ENCODE measurements at regions not wholly inside any gene's neighbourhood (a gene's known extent, or its start where the extent isn't known, plus 50 kb on each side); places are given as distances from the start of the nearest gene placed in this dataset.

GRCh38 chr11:113581713-113582112 is 106.5 kb upstream of the DRD2 start:
- no peak for DNase-seq (ENCODE audit: low read depth)

- DNase-seq (ENCODE audit: low read depth), result no peak
Measured at GRCh38 chr11:113579292-113579940, 104.2 kb upstream of the DRD2 start.

GRCh38 chr11:113578715-113579250 is 103.6 kb upstream of the DRD2 start:
- DNase-seq (ENCODE audit: low read depth), result no peak

GRCh38 chr11:113578033-113578380 is 102.8 kb upstream of the DRD2 start:
- DNase-seq (ENCODE audit: low read depth), result no peak

GRCh38 chr11:113577356-113578032 is 102.3 kb upstream of the DRD2 start:
- no peak for DNase-seq (ENCODE audit: low read depth)

GRCh38 chr11:113574586-113574985 is 99.4 kb upstream of the DRD2 start:
- no peak for DNase-seq (ENCODE audit: low read depth)

- no peak for DNase-seq (ENCODE audit: low read depth)
Measured at GRCh38 chr11:113574171-113574570, 99.0 kb upstream of the DRD2 start.

- DNase-seq (ENCODE audit: low read depth), result no peak
Measured at GRCh38 chr11:113572136-113572735, 97.0 kb upstream of the DRD2 start.

- no peak for DNase-seq (ENCODE audit: low read depth)
Measured at GRCh38 chr11:113571531-113571930, 96.3 kb upstream of the DRD2 start.

- DNase-seq (ENCODE audit: low read depth), result no peak
Measured at GRCh38 chr11:113570906-113571305, 95.7 kb upstream of the DRD2 start.

- DNase-seq (ENCODE audit: low read depth), result no peak
Measured at GRCh38 chr11:113569391-113569790, 94.2 kb upstream of the DRD2 start.

- no peak for DNase-seq (ENCODE audit: low read depth)
Measured at GRCh38 chr11:113568566-113568965, 93.4 kb upstream of the DRD2 start.

GRCh38 chr11:113567867-113568544 is 92.8 kb upstream of the DRD2 start:
- DNase-seq (ENCODE audit: low read depth), result no peak

- no peak for DNase-seq (ENCODE audit: low read depth)
Measured at GRCh38 chr11:113567097-113567496, 91.9 kb upstream of the DRD2 start.

- no peak for DNase-seq (ENCODE audit: low read depth)
Measured at GRCh38 chr11:113564527-113565130, 89.4 kb upstream of the DRD2 start.

- DNase-seq (ENCODE audit: low read depth), result no peak
Measured at GRCh38 chr11:113563766-113564526, 88.7 kb upstream of the DRD2 start.

GRCh38 chr11:113562981-113563461 is 87.8 kb upstream of the DRD2 start:
- no peak for DNase-seq (ENCODE audit: low read depth)

GRCh38 chr11:113562576-113562975 is 87.4 kb upstream of the DRD2 start:
- no peak for DNase-seq (ENCODE audit: low read depth)

GRCh38 chr11:113557926-113558325 is 82.7 kb upstream of the DRD2 start:
- no peak for DNase-seq (ENCODE audit: low read depth)

- no peak for DNase-seq (ENCODE audit: low read depth)
Measured at GRCh38 chr11:113556036-113556435, 80.8 kb upstream of the DRD2 start.

- no peak for DNase-seq (ENCODE audit: low read depth)
Measured at GRCh38 chr11:113555071-113555619, 79.9 kb upstream of the DRD2 start.
